ENCODE measurements at regions not wholly inside any gene's neighbourhood (a gene's known extent, or its start where the extent isn't known, plus 50 kb on each side); places are given as distances from the start of the nearest gene placed in this dataset.

DNA sequence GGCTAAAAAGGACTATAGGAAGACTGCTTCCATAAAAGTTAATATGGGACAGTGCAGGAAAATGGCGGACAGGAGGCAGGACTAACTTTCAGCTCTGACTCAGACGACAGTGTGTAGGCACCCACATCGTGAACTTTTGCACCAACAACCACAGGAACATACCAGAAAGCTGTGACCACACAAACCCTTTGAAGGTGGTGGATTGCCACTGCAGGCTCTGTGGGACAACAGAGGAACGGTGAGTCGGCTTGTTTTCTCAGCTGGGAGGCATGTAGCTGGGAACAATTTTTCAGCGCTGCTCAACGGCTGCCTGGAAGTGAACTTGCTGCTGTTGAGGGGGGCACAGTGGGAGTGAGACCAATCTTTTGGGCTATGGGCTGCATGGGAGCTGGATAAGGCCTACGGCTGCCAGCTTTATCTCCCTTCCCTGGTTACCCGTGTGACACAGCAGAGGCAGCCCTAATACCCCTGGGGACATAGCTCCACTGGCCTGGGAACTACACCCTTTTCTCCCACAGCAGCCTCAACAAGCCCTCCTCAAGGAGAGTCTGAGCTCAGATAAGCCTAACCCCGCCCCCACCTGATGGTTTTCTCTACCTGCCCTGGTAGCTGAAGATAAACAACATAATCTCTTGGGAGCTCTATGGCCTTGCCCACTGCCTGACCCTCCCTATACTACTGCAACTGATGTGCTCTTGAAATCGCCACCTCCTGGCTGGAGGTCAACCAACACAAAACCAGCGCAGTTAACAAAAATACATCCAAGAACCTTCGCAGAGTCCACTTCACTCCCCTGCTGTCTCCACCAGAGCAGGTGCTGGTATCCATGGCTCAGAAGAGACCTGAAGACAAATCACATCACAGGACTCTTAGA lies 1537.0 kb downstream of the C4orf33 start:
- Histone ChIP-seq H3K79me2 (ENCODE audit: insufficient read depth, low read length) (no peaks in the 10 kb centered on the region), H3K36me3 (ENCODE audit: insufficient read depth, low read length) (no peaks in the 10 kb centered on the region), H3K4me2 (ENCODE audit: insufficient read depth, low read length) (no peak overlapping the region), H4K20me1 (ENCODE audit: insufficient read depth, low read length) (no peaks in the 10 kb centered on the region), H3K27ac (ENCODE audit: low read depth, low read length) (no peak overlapping the region), H3K4me3 (ENCODE audit: insufficient read depth, low read length) (no peak overlapping the region), H2AFZ (ENCODE audit: low read length) (no peak overlapping the region), H3K4me1 (ENCODE audit: insufficient read depth, low read length) (no peaks in the 10 kb centered on the region), H3K9me3 (ENCODE audit: low read depth, low read length) (peaks cover 2% of the 10 kb centered on the region), H3K27me3 (ENCODE audit: insufficient read depth, low read length) (no peaks in the 10 kb centered on the region)
- DNase-seq (ENCODE audit: insufficient read length, low spot score, missing footprints): no peak
- TF ChIP-seq, protein P1, sequence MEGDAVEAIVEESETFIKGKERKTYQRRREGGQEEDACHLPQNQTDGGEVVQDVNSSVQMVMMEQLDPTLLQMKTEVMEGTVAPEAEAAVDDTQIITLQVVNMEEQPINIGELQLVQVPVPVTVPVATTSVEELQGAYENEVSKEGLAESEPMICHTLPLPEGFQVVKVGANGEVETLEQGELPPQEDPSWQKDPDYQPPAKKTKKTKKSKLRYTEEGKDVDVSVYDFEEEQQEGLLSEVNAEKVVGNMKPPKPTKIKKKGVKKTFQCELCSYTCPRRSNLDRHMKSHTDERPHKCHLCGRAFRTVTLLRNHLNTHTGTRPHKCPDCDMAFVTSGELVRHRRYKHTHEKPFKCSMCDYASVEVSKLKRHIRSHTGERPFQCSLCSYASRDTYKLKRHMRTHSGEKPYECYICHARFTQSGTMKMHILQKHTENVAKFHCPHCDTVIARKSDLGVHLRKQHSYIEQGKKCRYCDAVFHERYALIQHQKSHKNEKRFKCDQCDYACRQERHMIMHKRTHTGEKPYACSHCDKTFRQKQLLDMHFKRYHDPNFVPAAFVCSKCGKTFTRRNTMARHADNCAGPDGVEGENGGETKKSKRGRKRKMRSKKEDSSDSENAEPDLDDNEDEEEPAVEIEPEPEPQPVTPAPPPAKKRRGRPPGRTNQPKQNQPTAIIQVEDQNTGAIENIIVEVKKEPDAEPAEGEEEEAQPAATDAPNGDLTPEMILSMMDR (IDR thresholded peaks at IDR 0.05; ENCODE audit: extremely low read depth, low read depth, low read length): no peak

DNA sequence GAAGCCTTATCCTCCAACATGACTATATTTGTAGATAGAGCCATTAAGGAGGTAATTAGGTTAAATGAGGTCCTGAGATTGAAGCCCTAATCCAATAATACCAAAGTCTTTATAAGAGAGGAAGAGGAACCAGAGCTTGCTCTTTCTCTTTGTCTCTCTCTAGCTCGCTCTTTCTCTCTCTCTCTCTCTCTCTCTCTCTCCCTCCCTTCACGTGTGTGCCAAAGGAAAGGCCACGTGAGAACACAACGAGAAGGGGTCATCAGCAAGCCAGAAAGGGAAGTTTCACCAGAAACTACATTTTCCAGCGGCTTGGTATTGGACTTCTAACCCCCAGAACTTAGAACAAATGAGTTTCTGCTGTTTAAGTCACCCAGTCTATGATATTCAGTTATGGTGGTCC lies 1540.5 kb downstream of the C4orf33 start:
- H3K27me3 ChIP-seq (ENCODE audit: insufficient read depth, low read length): no peaks in the 10 kb centered on the region
- H3K4me1 ChIP-seq (ENCODE audit: insufficient read depth, low read length): no peaks in the 10 kb centered on the region
- H3K4me2 ChIP-seq (ENCODE audit: insufficient read depth, low read length): no peak overlapping the region
- no peak overlapping the region for H2AFZ ChIP-seq (ENCODE audit: low read length)
- no peaks in the 10 kb centered on the region for H4K20me1 ChIP-seq (ENCODE audit: insufficient read depth, low read length)
- H3K9me3 ChIP-seq (ENCODE audit: low read depth, low read length): peaks cover 2% of the 10 kb centered on the region
- DNase-seq (ENCODE audit: insufficient read length, low spot score, missing footprints): no peak
- no peak overlapping the region for H3K4me3 ChIP-seq (ENCODE audit: insufficient read depth, low read length)
- no peaks in the 10 kb centered on the region for H3K36me3 ChIP-seq (ENCODE audit: insufficient read depth, low read length)
- H3K27ac ChIP-seq (ENCODE audit: low read depth, low read length): no peak overlapping the region
- TF ChIP-seq, protein P1 (IDR thresholded peaks at IDR 0.05; ENCODE audit: extremely low read depth, low read depth, low read length): no peak
- H3K79me2 ChIP-seq (ENCODE audit: insufficient read depth, low read length): no peaks in the 10 kb centered on the region

DNA sequence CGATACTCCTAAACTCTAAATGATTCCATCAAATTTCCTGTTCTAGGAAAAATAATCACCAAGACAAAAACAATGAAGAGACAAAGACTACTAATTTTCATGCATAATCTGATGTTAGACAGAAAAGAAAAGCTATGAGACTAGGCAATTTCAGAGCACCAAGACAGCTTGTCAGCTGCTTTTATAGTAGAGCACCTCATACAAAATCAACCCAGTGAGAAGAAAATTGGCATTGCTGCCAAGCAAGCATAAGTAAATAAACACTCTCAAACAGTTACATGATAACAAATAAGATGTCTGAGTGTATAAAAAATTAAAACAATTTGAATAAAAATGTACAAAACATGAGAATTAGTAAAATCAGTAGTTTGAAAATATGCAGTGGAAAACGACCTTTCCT lies 1544.6 kb downstream of the C4orf33 start:
- Histone ChIP-seq H3K4me2 (ENCODE audit: insufficient read depth, low read length) (no peak overlapping the region), H2AFZ (ENCODE audit: low read length) (no peak overlapping the region), H3K4me3 (ENCODE audit: insufficient read depth, low read length) (no peak overlapping the region), H4K20me1 (ENCODE audit: insufficient read depth, low read length) (no peaks in the 10 kb centered on the region), H3K79me2 (ENCODE audit: insufficient read depth, low read length) (no peaks in the 10 kb centered on the region), H3K4me1 (ENCODE audit: insufficient read depth, low read length) (no peaks in the 10 kb centered on the region), H3K27ac (ENCODE audit: low read depth, low read length) (no peak overlapping the region), H3K9me3 (ENCODE audit: low read depth, low read length) (peaks cover 2% of the 10 kb centered on the region), H3K27me3 (ENCODE audit: insufficient read depth, low read length) (no peaks in the 10 kb centered on the region), H3K36me3 (ENCODE audit: insufficient read depth, low read length) (no peaks in the 10 kb centered on the region)
- TF ChIP-seq, protein P1 (IDR thresholded peaks at IDR 0.05; ENCODE audit: extremely low read depth, low read depth, low read length): no peak
- no peak for DNase-seq (ENCODE audit: insufficient read length, low spot score, missing footprints)

DNA sequence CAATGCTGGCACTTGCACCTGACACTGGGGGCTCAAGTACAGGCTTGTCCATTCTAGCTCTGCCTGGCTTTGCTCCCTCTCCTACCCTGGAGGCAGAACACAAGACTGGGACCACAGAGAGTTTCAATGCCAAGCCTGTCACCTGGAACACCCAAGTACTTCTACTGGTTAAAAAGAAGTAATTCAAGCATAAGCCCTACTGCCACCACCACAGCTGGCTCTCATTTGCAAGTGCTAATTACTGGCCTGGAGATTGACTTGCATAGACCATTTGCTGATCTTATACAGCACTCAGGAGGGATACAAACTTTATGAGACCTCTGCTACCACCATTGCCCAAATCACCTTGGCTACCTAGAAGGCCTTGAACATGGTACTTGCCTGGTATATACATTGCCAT lies 1550.9 kb downstream of the C4orf33 start:
- Histone ChIP-seq H3K36me3 (ENCODE audit: insufficient read depth, low read length) (no peaks in the 10 kb centered on the region), H3K4me3 (ENCODE audit: insufficient read depth, low read length) (no peak overlapping the region), H3K27ac (ENCODE audit: low read depth, low read length) (no peak overlapping the region), H3K79me2 (ENCODE audit: insufficient read depth, low read length) (no peaks in the 10 kb centered on the region), H3K9me3 (ENCODE audit: low read depth, low read length) (peaks cover 2% of the 10 kb centered on the region), H3K27me3 (ENCODE audit: insufficient read depth, low read length) (no peaks in the 10 kb centered on the region), H3K4me2 (ENCODE audit: insufficient read depth, low read length) (no peak overlapping the region), H2AFZ (ENCODE audit: low read length) (no peak overlapping the region), H3K4me1 (ENCODE audit: insufficient read depth, low read length) (no peaks in the 10 kb centered on the region), H4K20me1 (ENCODE audit: insufficient read depth, low read length) (no peaks in the 10 kb centered on the region)
- TF ChIP-seq, protein P1 (IDR thresholded peaks at IDR 0.05; ENCODE audit: extremely low read depth, low read depth, low read length): no peak
- DNase-seq (ENCODE audit: insufficient read length, low spot score, missing footprints): no peak
